ENCODE measurements at regions not wholly inside any gene's neighbourhood (a gene's known extent, or its start where the extent isn't known, plus 50 kb on each side); places are given as distances from the start of the nearest gene placed in this dataset.

- Histone ChIP-seq H2AFZ (ENCODE audit: low read length) (no peak overlapping the region), H3K4me1 (ENCODE audit: low read length) (no peaks in the 10 kb centered on the region), H4K20me1 (ENCODE audit: insufficient read depth, low read depth, low read length) (no peaks in the 10 kb centered on the region), H3K9ac (ENCODE audit: low read length) (no peak overlapping the region), H3K9me3 (ENCODE audit: low read length) (no peaks in the 10 kb centered on the region), H3K36me3 (ENCODE audit: insufficient read depth, low read length) (no peaks in the 10 kb centered on the region), H3K4me2 (ENCODE audit: low read depth, low read length, poor library complexity, severe bottlenecking) (no peak overlapping the region), H3K27ac (ENCODE audit: low read length) (no peak overlapping the region), H3K9me2 (replicated peaks; ENCODE audit: insufficient read depth, low read length) (no peaks in the 10 kb centered on the region), H3K27me3 (ENCODE audit: low read length) (no peaks in the 10 kb centered on the region), H3K4me3 (ENCODE audit: low read length) (no peak overlapping the region), H3K79me2 (ENCODE audit: low read length) (no peaks in the 10 kb centered on the region)
- no peak for DNase-seq
These were observed 300.7 kb upstream of the PITRM1 start for GRCh38 chr10:3473271-3473670.

GRCh38 chr10:3472287-3473051, 299.9 kb upstream of the PITRM1 start:
- no peak for DNase-seq
- Histone ChIP-seq H3K27ac (ENCODE audit: low read length) (no peak overlapping the region), H3K9ac (ENCODE audit: low read length) (no peak overlapping the region), H3K79me2 (ENCODE audit: low read length) (no peaks in the 10 kb centered on the region), H3K9me3 (ENCODE audit: low read length) (no peaks in the 10 kb centered on the region), H3K27me3 (ENCODE audit: low read length) (no peaks in the 10 kb centered on the region), H2AFZ (ENCODE audit: low read length) (no peak overlapping the region), H4K20me1 (ENCODE audit: insufficient read depth, low read depth, low read length) (no peaks in the 10 kb centered on the region), H3K36me3 (ENCODE audit: insufficient read depth, low read length) (no peaks in the 10 kb centered on the region), H3K9me2 (replicated peaks; ENCODE audit: insufficient read depth, low read length) (no peaks in the 10 kb centered on the region), H3K4me3 (ENCODE audit: low read length) (peak overlapping the region; percentile 31; the same call in 1 of the 2 replicates), H3K4me2 (ENCODE audit: low read depth, low read length, poor library complexity, severe bottlenecking) (peak overlapping the region; percentile 15), H3K4me1 (ENCODE audit: low read length) (no peaks in the 10 kb centered on the region)

GRCh38 chr10:3471927-3472286, 299.3 kb upstream of the PITRM1 start:
- Histone ChIP-seq H3K4me1 (ENCODE audit: low read length) (no peaks in the 10 kb centered on the region), H3K79me2 (ENCODE audit: low read length) (no peaks in the 10 kb centered on the region), H3K4me2 (ENCODE audit: low read depth, low read length, poor library complexity, severe bottlenecking) (no peak overlapping the region), H3K36me3 (ENCODE audit: insufficient read depth, low read length) (no peaks in the 10 kb centered on the region), H3K27me3 (ENCODE audit: low read length) (no peaks in the 10 kb centered on the region), H3K27ac (ENCODE audit: low read length) (no peak overlapping the region), H3K9me2 (replicated peaks; ENCODE audit: insufficient read depth, low read length) (no peaks in the 10 kb centered on the region), H3K9ac (ENCODE audit: low read length) (no peak overlapping the region), H3K4me3 (ENCODE audit: low read length) (no peak overlapping the region), H2AFZ (ENCODE audit: low read length) (no peak overlapping the region), H4K20me1 (ENCODE audit: insufficient read depth, low read depth, low read length) (no peaks in the 10 kb centered on the region), H3K9me3 (ENCODE audit: low read length) (no peaks in the 10 kb centered on the region)
- DNase-seq = no peak

- no peaks in the 10 kb centered on the region for H3K27me3 ChIP-seq (ENCODE audit: low read length)
- DNase-seq = no peak
- H3K4me1 ChIP-seq (ENCODE audit: low read length) = no peaks in the 10 kb centered on the region
- no peak overlapping the region for H3K9ac ChIP-seq (ENCODE audit: low read length)
- no peaks in the 10 kb centered on the region for H3K9me2 ChIP-seq (replicated peaks; ENCODE audit: insufficient read depth, low read length)
- no peaks in the 10 kb centered on the region for H3K36me3 ChIP-seq (ENCODE audit: insufficient read depth, low read length)
- no peaks in the 10 kb centered on the region for H3K79me2 ChIP-seq (ENCODE audit: low read length)
- H3K4me3 ChIP-seq (ENCODE audit: low read length) = no peak overlapping the region
- no peaks in the 10 kb centered on the region for H3K9me3 ChIP-seq (ENCODE audit: low read length)
- H3K4me2 ChIP-seq (ENCODE audit: low read depth, low read length, poor library complexity, severe bottlenecking) = no peak overlapping the region
- H2AFZ ChIP-seq (ENCODE audit: low read length) = no peak overlapping the region
- H4K20me1 ChIP-seq (ENCODE audit: insufficient read depth, low read depth, low read length) = no peaks in the 10 kb centered on the region
- H3K27ac ChIP-seq (ENCODE audit: low read length) = no peak overlapping the region
These were observed 298.9 kb upstream of the PITRM1 start for GRCh38 chr10:3471472-3471871.

- Histone ChIP-seq H3K27me3 (ENCODE audit: low read length) (no peaks in the 10 kb centered on the region), H3K4me1 (ENCODE audit: low read length) (no peaks in the 10 kb centered on the region), H2AFZ (ENCODE audit: low read length) (no peak overlapping the region), H3K9me3 (ENCODE audit: low read length) (no peaks in the 10 kb centered on the region), H3K4me2 (ENCODE audit: low read depth, low read length, poor library complexity, severe bottlenecking) (no peak overlapping the region), H4K20me1 (ENCODE audit: insufficient read depth, low read depth, low read length) (no peaks in the 10 kb centered on the region), H3K36me3 (ENCODE audit: insufficient read depth, low read length) (no peaks in the 10 kb centered on the region), H3K9me2 (replicated peaks; ENCODE audit: insufficient read depth, low read length) (no peaks in the 10 kb centered on the region), H3K9ac (ENCODE audit: low read length) (no peak overlapping the region), H3K79me2 (ENCODE audit: low read length) (no peaks in the 10 kb centered on the region), H3K27ac (ENCODE audit: low read length) (no peak overlapping the region), H3K4me3 (ENCODE audit: low read length) (no peak overlapping the region)
- no peak for DNase-seq
These were observed 297.6 kb upstream of the PITRM1 start for GRCh38 chr10:3470191-3470590.

- H3K9ac ChIP-seq (ENCODE audit: low read length) = no peak overlapping the region
- H3K36me3 ChIP-seq (ENCODE audit: insufficient read depth, low read length) = no peaks in the 10 kb centered on the region
- H3K4me1 ChIP-seq (ENCODE audit: low read length) = no peaks in the 10 kb centered on the region
- no peak overlapping the region for H2AFZ ChIP-seq (ENCODE audit: low read length)
- no peak overlapping the region for H3K27ac ChIP-seq (ENCODE audit: low read length)
- no peaks in the 10 kb centered on the region for H3K9me3 ChIP-seq (ENCODE audit: low read length)
- H3K9me2 ChIP-seq (replicated peaks; ENCODE audit: insufficient read depth, low read length) = no peaks in the 10 kb centered on the region
- no peak overlapping the region for H3K4me2 ChIP-seq (ENCODE audit: low read depth, low read length, poor library complexity, severe bottlenecking)
- no peaks in the 10 kb centered on the region for H3K79me2 ChIP-seq (ENCODE audit: low read length)
- H3K4me3 ChIP-seq (ENCODE audit: low read length) = no peak overlapping the region
- H3K27me3 ChIP-seq (ENCODE audit: low read length) = no peaks in the 10 kb centered on the region
- no peak for DNase-seq
- H4K20me1 ChIP-seq (ENCODE audit: insufficient read depth, low read depth, low read length) = no peaks in the 10 kb centered on the region
These were observed 297.0 kb upstream of the PITRM1 start for GRCh38 chr10:3469639-3470020.

GRCh38 chr10:3468919-3469638, 296.5 kb upstream of the PITRM1 start:
- Histone ChIP-seq H3K79me2 (ENCODE audit: low read length) (no peaks in the 10 kb centered on the region), H3K36me3 (ENCODE audit: insufficient read depth, low read length) (no peaks in the 10 kb centered on the region), H2AFZ (ENCODE audit: low read length) (no peak overlapping the region), H3K27ac (ENCODE audit: low read length) (no peak overlapping the region), H3K4me3 (ENCODE audit: low read length) (no peak overlapping the region), H3K9me2 (replicated peaks; ENCODE audit: insufficient read depth, low read length) (no peaks in the 10 kb centered on the region), H3K27me3 (ENCODE audit: low read length) (no peaks in the 10 kb centered on the region), H4K20me1 (ENCODE audit: insufficient read depth, low read depth, low read length) (no peaks in the 10 kb centered on the region), H3K9me3 (ENCODE audit: low read length) (no peaks in the 10 kb centered on the region), H3K9ac (ENCODE audit: low read length) (no peak overlapping the region), H3K4me1 (ENCODE audit: low read length) (no peaks in the 10 kb centered on the region), H3K4me2 (ENCODE audit: low read depth, low read length, poor library complexity, severe bottlenecking) (no peak overlapping the region)
- DNase-seq = no peak

GRCh38 chr10:3467052-3467951, 294.7 kb upstream of the PITRM1 start:
- H3K4me2 ChIP-seq (ENCODE audit: low read depth, low read length, poor library complexity, severe bottlenecking) = no peak overlapping the region
- no peaks in the 10 kb centered on the region for H4K20me1 ChIP-seq (ENCODE audit: insufficient read depth, low read depth, low read length)
- H3K9me2 ChIP-seq (replicated peaks; ENCODE audit: insufficient read depth, low read length) = no peaks in the 10 kb centered on the region
- no peaks in the 10 kb centered on the region for H3K4me1 ChIP-seq (ENCODE audit: low read length)
- H3K9me3 ChIP-seq (ENCODE audit: low read length) = no peaks in the 10 kb centered on the region
- H3K27ac ChIP-seq (ENCODE audit: low read length) = no peak overlapping the region
- H2AFZ ChIP-seq (ENCODE audit: low read length) = no peak overlapping the region
- H3K79me2 ChIP-seq (ENCODE audit: low read length) = no peaks in the 10 kb centered on the region
- H3K9ac ChIP-seq (ENCODE audit: low read length) = no peak overlapping the region
- DNase-seq = no peak
- H3K36me3 ChIP-seq (ENCODE audit: insufficient read depth, low read length) = no peaks in the 10 kb centered on the region
- no peaks in the 10 kb centered on the region for H3K27me3 ChIP-seq (ENCODE audit: low read length)
- H3K4me3 ChIP-seq (ENCODE audit: low read length) = no peak overlapping the region

Measured in Karpas-422 (cell line).